ENCODE measurements at regions not wholly inside any gene's neighbourhood (a gene's known extent, or its start where the extent isn't known, plus 50 kb on each side); places are given as distances from the start of the nearest gene placed in this dataset.

DNA sequence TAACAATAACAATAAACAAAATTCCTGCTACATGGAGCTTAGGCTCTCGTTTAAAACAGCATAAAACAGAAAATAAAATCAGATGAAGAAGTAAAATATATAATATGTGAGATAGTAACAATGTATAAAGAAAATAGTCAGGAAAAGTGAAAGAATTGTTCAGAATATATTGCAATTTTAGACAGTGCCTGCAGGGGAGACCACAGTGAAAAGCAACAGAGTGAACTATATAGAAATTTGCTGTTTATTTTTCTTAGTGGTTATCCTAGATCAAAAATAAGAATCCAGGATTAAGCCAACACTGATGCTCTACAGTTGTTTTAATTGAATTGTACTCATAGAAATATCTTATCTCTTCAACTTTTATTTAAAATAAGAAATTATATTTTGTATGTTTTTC, 1639.0 kb upstream of the B3GALT2 start:
- TF ChIP-seq, protein P1, sequence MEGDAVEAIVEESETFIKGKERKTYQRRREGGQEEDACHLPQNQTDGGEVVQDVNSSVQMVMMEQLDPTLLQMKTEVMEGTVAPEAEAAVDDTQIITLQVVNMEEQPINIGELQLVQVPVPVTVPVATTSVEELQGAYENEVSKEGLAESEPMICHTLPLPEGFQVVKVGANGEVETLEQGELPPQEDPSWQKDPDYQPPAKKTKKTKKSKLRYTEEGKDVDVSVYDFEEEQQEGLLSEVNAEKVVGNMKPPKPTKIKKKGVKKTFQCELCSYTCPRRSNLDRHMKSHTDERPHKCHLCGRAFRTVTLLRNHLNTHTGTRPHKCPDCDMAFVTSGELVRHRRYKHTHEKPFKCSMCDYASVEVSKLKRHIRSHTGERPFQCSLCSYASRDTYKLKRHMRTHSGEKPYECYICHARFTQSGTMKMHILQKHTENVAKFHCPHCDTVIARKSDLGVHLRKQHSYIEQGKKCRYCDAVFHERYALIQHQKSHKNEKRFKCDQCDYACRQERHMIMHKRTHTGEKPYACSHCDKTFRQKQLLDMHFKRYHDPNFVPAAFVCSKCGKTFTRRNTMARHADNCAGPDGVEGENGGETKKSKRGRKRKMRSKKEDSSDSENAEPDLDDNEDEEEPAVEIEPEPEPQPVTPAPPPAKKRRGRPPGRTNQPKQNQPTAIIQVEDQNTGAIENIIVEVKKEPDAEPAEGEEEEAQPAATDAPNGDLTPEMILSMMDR (IDR thresholded peaks at IDR 0.05), result no peak
- no peak overlapping the region for H3K27ac ChIP-seq
- no peaks in the 10 kb centered on the region for H3K36me3 ChIP-seq
- ATAC-seq (no peak), DNase-seq (no peak)
- H3K4me3 ChIP-seq, result no peak overlapping the region
- no peaks in the 10 kb centered on the region for H3K9me3 ChIP-seq
- no peaks in the 10 kb centered on the region for H3K27me3 ChIP-seq (ENCODE audit: low read depth)
- intact Hi-C loops (cut with DNase I), result no loop called here
- no peaks in the 10 kb centered on the region for H3K4me1 ChIP-seq

DNA sequence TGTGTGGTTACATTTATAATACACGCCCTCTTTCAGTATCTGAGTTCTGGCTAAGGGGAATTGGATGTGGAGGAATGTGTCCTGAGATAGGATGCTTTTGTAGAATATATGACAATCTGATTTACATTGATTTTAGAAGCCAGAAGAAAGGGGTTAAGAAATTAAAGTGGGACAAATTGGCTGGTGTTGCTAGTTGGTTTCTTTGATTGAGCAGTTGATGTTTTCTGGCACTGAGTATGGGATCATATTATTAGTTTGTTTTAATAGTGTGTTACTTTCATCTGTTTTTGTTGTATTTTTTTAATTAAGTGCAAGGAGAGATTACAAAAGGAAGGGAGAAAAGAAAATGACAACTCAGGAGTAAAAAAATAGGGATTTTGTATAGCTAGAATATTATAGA, 1634.7 kb upstream of the B3GALT2 start:
- intact Hi-C loops (cut with DNase I), result no loop called here
- no peaks in the 10 kb centered on the region for H3K27me3 ChIP-seq (ENCODE audit: low read depth)
- no peak for DNase-seq
- TF ChIP-seq, protein P1 (IDR thresholded peaks at IDR 0.05), result no peak
- H3K4me1 ChIP-seq, result no peaks in the 10 kb centered on the region
- no peaks in the 10 kb centered on the region for H3K9me3 ChIP-seq
- H3K27ac ChIP-seq, result no peak overlapping the region
- no peak for ATAC-seq
- no peak overlapping the region for H3K4me3 ChIP-seq
- no peaks in the 10 kb centered on the region for H3K36me3 ChIP-seq

DNA sequence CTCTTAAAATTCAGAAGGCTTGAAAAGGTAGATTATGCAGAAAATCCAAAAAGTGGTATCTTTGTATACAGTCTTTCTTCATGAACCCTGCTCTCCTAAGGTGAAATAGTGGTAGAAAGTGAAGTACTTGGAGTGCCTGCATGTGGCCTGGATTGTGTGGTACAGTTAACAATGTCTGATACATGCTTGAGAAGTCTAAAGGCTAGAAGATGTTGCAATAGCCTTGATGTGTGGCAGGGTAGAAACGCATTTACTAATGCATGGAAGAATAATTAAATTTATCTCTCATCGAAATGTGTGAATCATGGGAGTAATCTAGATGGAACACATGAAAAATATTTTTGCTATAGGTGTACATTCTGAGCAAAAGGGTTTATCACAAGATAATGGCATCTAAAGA, 1632.3 kb upstream of the B3GALT2 start:
- TF ChIP-seq, protein P1 (IDR thresholded peaks at IDR 0.05), result no peak
- intact Hi-C loops (cut with DNase I), result no loop called here
- DNase-seq, result no peak
- Histone ChIP-seq H3K4me3 (no peak overlapping the region), H3K27me3 (ENCODE audit: low read depth) (no peaks in the 10 kb centered on the region), H3K9me3 (no peaks in the 10 kb centered on the region), H3K36me3 (no peaks in the 10 kb centered on the region), H3K27ac (no peak overlapping the region), H3K4me1 (no peaks in the 10 kb centered on the region)
- no peak for ATAC-seq

DNA sequence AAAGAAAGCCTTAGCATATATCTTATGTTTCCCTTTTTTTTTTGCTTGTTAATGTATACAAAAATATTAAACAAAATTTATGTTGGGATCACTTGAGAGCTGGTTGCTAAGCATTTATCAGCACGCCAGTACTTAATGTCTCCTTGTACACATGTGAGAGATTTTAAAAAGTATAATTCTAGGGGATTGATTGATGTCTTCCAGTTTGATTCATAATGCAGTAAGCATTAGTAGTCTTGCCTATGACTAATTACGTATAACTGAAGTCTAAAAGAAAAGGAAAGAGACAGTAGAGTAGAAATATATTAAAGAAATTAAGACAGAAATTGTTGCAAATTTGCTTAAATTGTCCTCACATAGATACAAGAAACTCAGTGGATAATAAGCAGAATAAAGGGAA, 1630.4 kb upstream of the B3GALT2 start:
- Histone ChIP-seq H3K4me3 (no peak overlapping the region), H3K36me3 (no peaks in the 10 kb centered on the region), H3K4me1 (no peaks in the 10 kb centered on the region), H3K9me3 (no peaks in the 10 kb centered on the region), H3K27ac (no peak overlapping the region), H3K27me3 (ENCODE audit: low read depth) (no peaks in the 10 kb centered on the region)
- TF ChIP-seq, protein P1 (IDR thresholded peaks at IDR 0.05), result no peak
- DNase-seq (no peak), ATAC-seq (no peak)
- intact Hi-C loops (cut with DNase I), result no loop called here

DNA sequence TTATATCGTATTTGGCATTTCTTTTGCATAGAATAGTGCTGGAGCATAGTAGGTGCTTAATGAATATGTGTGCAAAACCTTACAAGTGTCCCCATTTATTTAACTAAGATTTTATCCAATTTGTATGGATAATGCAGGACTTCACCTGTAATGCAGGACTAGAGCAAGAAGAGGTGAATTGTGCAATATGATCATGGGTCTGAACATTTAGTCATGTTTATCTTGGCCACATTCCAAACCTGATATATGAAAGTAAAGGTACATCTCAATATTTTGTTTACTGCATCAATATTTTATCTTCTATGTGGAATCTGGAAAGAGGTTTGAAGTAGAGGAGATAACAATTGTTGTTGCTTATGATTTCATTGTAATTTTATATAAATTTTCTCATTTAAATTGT, 1626.7 kb upstream of the B3GALT2 start:
- Histone ChIP-seq H3K4me1 (no peaks in the 10 kb centered on the region), H3K36me3 (no peaks in the 10 kb centered on the region), H3K27ac (no peak overlapping the region), H3K9me3 (no peaks in the 10 kb centered on the region), H3K27me3 (ENCODE audit: low read depth) (no peaks in the 10 kb centered on the region), H3K4me3 (no peak overlapping the region)
- ATAC-seq, result no peak
- TF ChIP-seq, protein P1 (IDR thresholded peaks at IDR 0.05), result no peak
- intact Hi-C loops (cut with DNase I), result no loop called here
- DNase-seq, result no peak

DNA sequence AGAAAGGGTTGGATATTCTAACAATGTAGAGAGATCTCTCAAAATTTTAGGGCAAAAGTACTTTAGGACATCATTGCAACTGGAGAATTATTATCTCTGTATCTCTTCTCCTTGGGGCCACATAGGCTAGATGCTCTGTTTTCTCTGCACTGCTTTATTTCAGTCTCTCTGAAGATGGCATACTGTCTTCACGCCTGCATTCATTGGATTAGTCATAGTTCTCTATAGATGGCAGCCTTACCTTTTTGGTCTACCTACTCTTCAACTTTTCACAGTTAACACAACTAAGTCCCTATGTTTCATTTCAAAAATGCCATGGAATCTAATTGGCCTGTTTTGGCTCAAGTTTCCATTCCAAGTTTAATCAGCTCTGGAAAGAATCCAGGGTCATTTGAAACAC, 1623.3 kb upstream of the B3GALT2 start:
- ATAC-seq (no peak), DNase-seq (no peak)
- Histone ChIP-seq H3K4me3 (no peak overlapping the region), H3K36me3 (no peaks in the 10 kb centered on the region), H3K9me3 (no peaks in the 10 kb centered on the region), H3K4me1 (no peaks in the 10 kb centered on the region), H3K27ac (no peak overlapping the region), H3K27me3 (ENCODE audit: low read depth) (no peaks in the 10 kb centered on the region)
- TF ChIP-seq, protein P1 (IDR thresholded peaks at IDR 0.05), result no peak
- intact Hi-C loops (cut with DNase I), result no loop called here
